ENCODE measurements at regions not wholly inside any gene's neighbourhood (a gene's known extent, or its start where the extent isn't known, plus 50 kb on each side); places are given as distances from the start of the nearest gene placed in this dataset.

- DNase-seq: no peak
Measured at GRCh38 chr2:238691596-238692491, 156.0 kb upstream of the TWIST2 start.

- DNase-seq: no peak
Measured at GRCh38 chr2:238692562-238692961, 155.3 kb upstream of the TWIST2 start.

GRCh38 chr2:238693337-238694093, 154.4 kb upstream of the TWIST2 start:
- no peak for DNase-seq

GRCh38 chr2:238694136-238694755, 153.6 kb upstream of the TWIST2 start:
- no peak for DNase-seq

- no peak for DNase-seq
Measured at GRCh38 chr2:238694922-238695321, 153.0 kb upstream of the TWIST2 start.

- no peak for DNase-seq
Measured at GRCh38 chr2:238695538-238695937, 152.3 kb upstream of the TWIST2 start.

- no peak for DNase-seq
Measured at GRCh38 chr2:238696331-238696730, 151.6 kb upstream of the TWIST2 start.

GRCh38 chr2:238696786-238697185, 151.1 kb upstream of the TWIST2 start:
- DNase-seq: no peak

GRCh38 chr2:238697193-238698071, 150.5 kb upstream of the TWIST2 start:
- DNase-seq: no peak

GRCh38 chr2:238698072-238698352, 149.9 kb upstream of the TWIST2 start:
- no peak for DNase-seq

GRCh38 chr2:238698451-238699306, 149.2 kb upstream of the TWIST2 start:
- no peak for DNase-seq

GRCh38 chr2:238699307-238700116, 148.4 kb upstream of the TWIST2 start:
- no peak for DNase-seq

GRCh38 chr2:238700117-238700457, 147.8 kb upstream of the TWIST2 start:
- no peak for DNase-seq

- DNase-seq: no peak
Measured at GRCh38 chr2:238700506-238701340, 147.2 kb upstream of the TWIST2 start.

- no peak for DNase-seq
Measured at GRCh38 chr2:238701341-238702206, 146.3 kb upstream of the TWIST2 start.

GRCh38 chr2:238702276-238703052, 145.4 kb upstream of the TWIST2 start:
- DNase-seq: no peak

- DNase-seq: no peak
Measured at GRCh38 chr2:238703053-238703415, 144.9 kb upstream of the TWIST2 start.

- no peak for DNase-seq
Measured at GRCh38 chr2:238703436-238703835, 144.4 kb upstream of the TWIST2 start.
